Epidermal melanocyte (primary cell): ENCODE measurements at regions not wholly inside any gene's neighbourhood (a gene's known extent, or its start where the extent isn't known, plus 50 kb on each side); places are given as distances from the start of the nearest gene placed in this dataset.

Source experiments
- DNase-seq: peaks from one replicate; pipeline ENCODE4 v3.0.0; 2011; ENCODE audit warnings: low spot score; ENCODE audit not compliant: insufficient read length

DNA sequence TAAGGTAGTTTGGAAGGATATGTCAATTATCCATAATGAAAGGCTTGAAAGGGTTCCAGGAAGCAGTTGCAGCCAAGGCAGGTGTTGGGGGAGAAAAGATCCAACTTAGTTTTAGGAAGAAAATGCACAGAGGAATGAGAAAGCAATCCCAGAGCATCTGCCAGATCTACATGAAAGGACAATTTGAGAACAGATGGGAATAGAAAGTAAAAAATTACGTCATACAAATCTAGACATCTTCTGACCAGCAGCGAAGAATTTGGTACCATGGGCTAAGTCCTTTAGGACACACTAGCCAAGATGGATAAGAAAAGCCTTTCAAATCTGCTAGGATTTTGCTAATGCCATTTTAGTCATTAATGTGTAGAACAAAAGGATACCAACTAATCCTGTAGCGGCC, 244.1 kb upstream of the PRR16 start:
- DNase-seq = no peak

DNA sequence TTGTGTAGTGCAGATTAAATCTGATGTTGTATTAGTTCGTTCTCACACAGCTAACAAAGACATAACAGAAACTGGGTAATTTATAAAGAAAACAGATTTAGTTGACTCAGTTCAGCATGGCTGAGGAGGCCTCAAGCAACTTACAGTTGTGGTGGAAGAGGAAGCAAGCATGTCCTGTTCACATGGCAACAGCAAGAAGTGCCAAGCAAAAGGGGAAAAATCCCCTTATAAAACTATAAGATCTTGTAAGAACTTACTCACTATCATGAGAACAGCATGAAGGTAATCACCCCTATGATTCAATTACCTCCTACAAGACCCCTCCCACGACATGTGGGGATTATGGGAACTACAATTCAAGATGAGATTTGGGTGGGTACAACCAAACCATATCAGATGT, 238.6 kb upstream of the PRR16 start:
- DNase-seq = no peak

DNA sequence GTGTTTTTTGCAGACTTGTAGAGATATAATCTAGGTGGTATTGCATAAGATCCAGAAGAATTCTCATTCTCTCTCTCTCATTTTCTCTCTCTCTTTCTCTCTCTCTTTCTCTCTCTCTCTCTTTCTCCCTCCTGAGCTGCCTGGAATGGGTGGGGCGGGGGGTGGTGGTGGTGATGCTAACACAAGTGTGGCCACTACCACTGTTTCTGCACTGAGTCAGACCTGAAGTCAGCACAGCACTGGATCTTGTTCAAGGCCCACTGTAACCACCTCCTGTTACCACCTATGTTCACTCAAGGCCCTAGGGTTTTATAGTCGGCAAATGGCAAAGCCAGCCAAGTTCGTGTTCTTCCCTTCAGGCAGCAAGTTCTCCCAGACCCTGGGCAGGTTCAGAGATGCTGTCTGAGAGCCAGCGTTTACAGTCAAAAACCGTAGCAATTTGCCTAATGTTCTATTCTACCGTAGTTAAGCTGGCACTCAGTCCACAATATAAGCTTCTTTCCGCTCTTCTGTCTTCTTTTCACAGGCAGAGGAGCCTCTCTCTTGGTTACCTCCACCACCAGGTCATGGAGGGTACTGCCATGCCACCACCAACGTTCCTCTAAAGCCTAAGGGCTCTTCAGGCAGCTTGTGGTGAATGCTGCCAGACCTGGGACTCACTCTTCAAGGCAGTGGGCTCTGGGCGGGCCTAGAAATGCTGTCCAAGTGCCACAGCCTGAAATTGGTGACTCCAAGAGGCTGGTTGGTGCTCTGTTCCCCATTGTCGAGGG, 235.7 kb upstream of the PRR16 start:
- no peak for DNase-seq

DNA sequence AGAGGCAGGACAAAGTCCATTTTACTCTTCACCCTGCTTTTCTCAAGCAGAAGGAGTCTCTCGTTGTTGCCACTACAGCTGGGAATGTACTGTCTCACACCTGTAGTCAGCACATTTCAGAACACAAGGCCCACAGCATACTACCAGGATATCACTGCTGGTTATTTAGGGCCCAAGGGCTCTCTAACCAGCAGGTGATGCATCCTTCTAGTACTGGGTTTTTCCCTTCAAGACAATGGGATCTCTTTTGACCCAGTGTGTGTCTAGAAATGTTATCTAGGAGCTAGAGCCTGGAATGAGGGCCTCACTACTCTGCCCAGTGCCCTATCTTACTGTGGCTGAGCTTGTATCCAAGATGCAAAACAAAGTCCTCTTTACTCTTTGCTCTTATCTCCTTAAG, 235.1 kb upstream of the PRR16 start:
- no peak for DNase-seq

DNA sequence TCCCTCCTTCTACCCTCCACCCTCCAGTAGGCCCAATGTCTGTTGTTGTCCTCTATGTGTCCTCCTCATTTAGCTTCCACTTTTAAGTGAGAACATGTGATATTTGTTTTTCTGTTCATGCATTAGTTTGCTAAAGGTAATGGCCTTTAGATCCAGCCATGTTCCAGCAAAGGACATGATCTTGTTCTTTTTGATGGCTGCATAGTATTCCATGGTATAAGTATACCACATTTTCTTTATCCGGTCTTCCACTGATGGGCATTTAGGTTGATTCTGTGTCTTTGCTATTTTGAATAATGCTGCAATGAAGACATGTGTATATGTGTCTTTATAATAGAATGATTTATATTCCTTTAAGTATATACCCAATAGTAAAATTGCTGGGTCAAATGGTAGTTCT, 232.5 kb upstream of the PRR16 start:
- no peak for DNase-seq

DNA sequence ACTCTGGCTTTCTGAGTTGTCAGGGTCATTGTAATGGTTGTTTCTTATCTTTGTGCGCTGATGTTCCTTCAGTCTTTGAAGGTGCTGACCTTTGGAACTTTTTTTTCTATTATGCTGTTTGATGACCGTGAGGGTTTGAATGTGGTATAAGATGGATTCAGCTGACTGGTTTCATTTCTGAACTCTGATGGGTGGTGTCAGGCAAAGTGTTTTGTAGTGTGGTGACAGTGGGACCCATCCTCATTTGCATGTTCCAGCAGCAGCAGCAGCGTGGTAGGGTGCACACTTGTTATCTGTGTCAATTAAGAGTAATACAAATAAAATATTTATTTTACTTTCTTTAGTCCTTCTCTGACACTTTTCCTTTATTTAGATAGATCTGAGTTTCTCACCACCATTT, 227.7 kb upstream of the PRR16 start:
- no peak for DNase-seq

DNA sequence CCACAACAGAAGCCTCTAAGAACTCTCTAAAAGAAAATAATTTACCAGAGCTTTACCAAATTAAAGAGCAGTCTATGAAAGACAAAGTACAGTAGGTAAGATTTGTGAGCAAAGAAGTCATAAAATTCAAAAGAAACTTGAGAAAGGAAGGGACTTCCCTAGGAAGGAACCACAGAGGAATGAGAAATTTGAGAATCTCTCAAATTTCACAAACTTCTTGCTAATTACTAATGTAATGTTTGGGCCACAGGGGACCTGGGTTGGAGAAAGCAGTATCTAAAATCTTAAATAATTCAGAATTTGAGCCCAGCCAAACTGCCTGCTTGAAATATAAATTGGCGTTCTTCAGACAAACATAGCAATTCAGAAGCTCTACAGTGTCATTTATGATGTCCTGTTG, 225.0 kb upstream of the PRR16 start:
- DNase-seq = no peak

DNA sequence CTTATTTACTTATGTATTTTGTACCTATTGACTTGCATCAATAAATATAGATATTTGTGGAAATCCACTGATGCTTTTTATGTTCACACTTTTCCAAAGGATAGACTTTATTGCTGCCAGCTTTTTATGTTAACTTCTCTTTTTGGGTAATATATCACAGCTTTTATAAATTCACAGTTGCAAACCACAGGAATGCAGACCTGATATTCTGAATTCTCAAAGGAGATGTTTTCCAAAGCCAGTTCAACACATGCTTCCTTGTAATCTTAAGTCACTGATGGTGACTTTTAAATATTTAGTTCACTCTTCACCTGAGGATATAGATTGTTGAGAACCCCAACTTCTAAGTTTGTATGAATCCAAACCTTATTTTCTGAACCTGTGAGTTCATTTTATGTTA, 223.4 kb upstream of the PRR16 start:
- DNase-seq = no peak

DNA sequence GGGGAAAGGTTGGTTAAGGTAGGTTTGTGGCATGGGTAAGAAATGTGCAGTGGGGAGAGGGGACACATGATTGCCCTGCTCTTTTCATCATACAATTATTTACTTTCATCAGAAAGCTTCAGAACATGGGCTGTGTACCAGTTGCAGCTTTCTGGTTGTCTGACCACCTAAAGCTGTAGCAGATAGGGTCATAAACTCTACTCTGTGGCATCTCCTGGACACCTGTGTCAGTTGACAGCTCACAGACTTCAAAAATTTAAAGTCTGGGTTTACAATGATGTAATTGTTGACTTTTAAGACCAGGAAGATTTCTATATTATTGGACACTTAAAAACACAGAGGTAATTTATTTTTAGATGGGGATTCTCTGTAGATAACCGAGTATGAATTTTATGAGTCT, 222.7 kb upstream of the PRR16 start:
- no peak for DNase-seq

DNA sequence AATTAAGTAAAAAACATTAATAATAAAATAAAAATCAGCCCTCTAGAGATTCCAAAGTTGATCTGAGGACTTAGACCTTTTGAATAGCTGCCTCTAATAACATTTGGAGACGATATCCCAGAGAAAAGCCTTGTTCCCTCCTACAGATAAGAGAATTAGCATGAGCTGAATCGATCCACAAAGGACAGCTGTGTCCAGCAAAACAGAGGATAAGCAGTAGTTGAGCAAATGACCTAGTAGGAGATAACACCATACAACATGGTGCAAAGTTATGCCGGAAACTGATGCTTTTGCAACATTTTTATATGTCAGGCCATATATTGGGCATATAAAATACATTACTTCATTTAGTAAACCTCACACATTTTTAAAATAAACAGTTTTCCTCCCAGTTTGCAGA, 212.2 kb upstream of the PRR16 start:
- DNase-seq = no peak

DNA sequence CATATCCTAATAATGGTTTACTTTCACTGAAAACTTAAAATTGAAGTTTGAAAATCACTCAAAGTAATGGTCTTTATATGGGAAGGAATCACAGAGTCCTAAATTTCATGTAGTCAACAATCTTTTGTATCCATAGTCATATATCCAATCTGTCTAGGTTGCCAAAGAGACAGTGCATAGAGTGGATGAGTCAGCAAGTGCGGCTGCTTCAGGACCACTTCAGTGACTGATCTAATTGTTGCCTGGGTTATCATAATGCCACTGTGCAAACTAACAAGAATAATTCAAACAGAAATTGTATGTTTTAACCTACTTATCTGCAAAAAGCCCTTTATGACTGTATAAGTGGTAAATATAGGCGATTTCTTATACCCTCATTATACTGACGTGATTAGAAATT, 211.3 kb upstream of the PRR16 start:
- no peak for DNase-seq

DNA sequence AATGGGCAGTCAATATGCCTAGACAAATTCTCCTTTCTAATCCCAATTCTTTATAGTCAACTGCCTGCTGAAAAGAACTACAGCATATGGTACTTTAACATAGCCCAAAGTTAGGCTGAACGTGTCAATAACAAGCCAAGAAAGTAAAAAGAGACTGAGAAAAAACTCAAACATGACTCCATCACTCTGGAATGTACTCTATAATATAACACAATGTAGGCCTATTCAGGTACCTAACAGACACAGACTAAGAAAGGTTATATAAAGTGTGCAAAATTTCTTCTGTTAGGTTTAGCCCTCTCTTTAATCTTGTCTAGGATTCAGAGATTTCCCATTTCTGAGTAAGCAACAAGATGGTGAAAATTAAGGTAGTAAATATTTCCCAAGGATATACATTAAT, 209.7 kb upstream of the PRR16 start:
- DNase-seq = no peak

DNA sequence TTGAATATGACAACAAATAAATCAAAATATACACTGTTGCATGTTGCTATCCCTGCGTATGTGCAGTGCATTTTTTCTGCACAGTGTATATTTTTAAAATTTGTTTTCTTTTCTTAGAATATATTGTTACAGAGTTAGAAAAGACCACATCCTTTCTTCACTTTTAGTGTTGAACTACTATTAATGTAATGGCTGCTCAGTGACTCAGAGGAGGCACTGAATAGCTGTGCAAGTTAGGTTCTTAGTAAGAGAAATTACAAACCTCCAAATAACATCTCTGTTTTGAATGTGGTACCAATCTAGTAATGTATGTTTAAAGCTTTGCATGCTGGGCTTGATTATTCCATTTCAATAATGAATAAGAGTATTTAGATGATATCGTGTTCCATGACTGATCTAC, 208.9 kb upstream of the PRR16 start:
- no peak for DNase-seq

DNA sequence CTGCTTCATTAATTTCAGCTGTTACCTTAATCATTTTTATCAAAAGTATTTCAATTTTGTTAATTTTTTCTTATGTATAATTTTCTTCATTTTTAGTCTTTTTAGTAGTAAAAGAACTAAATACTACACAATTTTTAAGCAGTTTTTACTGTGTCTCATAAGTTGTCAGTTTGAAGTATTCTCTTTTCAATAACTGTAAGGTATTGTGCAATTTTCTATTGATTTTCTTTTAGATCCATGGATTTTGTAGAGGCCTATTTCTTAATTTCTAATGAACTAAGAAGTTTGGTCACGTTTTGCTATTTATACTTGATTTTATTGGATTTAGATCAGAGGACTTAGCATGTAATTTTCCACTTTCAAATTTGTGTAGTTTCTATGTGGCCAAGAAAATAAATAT, 207.7 kb upstream of the PRR16 start:
- DNase-seq = no peak

DNA sequence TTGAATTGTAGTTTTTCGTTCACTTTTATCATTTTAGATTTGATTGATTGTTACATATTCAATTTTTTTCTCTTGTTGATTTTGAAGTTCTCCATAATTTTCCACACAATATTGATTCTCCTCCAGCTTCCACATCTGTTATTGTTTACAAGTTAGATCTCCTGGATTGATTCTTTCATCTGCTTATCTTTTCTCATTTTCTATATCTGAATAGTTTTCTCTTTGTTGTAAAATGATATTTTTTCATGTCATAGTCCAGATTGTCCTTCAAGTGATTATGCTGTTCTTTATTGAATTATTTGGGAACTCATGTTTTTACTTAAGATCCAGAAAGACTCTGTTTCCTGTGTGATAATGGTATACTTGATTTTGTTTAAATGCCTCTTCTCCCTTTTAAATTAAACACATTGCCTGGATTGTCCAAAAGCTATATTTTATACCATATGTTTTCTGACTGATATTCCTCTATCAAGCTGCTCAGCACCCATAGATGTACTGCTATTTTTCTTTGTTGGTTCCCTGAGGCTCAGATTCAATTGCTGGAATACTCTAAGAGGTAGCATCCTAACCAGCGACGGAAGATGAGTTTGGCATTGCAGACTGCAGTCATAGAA, 206.6 kb upstream of the PRR16 start:
- no peak for DNase-seq

DNA sequence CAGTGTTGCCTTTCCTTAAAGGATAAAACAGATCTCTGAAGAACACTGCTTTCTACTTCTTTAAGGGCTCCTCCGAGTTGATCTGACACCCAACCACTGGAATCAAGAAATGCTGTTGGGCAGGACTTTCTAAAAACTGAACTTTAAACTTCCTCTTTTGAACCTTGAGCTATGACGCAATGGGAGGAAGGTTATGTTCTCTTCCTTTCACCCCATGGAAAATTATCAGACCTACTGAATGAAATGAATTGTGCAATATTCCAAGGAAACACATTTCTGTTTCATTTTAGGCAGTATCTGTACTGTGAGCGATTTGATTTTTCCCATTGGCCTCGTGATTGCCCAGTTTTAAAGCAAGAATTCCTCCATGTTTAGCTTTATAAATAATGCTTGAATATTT, 206.0 kb upstream of the PRR16 start:
- DNase-seq = no peak

DNA sequence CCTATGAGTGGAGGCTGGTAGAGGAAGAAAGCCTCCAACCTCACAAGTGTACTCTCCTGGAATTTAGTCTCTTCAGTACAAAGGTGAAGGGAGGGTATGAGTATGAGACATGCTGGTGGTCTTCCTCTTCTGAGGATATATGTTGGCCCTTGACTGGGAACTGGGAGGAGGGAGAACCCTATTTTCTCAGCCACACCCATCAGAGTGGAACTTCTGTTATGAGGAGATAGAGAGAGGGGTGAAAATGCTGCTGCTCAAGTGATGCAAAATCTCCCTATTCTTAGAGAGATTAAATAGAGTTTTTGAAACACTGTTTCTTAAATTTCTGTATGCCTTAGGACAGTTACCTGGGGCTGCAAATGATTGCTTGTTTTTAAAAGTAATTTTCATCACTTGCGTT, 203.4 kb upstream of the PRR16 start:
- no peak for DNase-seq

DNA sequence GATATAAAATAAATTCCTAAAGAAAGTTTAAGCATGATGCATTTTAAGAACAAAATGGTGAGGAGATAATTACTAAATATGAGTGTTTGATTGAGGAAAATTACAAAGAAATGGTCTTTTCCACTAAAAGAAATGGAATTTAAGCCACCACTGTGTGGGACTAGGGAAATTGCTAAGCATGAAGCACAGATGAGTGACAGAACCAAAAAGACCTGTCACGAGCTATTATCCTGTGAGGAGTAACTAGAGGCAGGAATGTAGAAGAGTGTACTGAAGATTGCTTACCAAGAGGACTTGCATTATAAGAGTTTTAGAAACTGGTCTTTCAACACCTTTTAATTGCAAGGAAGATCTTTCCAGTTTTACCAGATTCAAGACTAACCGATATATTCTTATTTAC, 193.6 kb upstream of the PRR16 start:
- no peak for DNase-seq

DNA sequence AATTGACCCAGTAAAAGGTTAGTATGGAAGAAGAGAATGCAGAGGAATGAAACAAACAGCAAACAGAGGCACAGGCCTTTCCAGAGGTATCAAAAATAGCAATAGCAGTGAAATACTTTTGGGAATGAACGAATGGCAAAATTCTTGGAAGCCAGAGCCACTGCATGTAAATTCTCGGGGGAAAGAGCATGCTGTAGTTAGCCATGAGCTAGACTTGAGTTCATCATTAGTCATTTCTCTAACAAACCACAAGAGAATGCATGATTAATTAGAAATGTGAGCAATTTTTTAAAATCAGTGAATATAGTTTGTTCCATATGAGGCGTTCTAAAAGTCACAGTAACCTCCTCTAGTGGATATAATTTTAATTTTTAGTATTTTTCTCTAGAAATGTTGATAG, 170.3 kb upstream of the PRR16 start:
- DNase-seq = no peak

DNA sequence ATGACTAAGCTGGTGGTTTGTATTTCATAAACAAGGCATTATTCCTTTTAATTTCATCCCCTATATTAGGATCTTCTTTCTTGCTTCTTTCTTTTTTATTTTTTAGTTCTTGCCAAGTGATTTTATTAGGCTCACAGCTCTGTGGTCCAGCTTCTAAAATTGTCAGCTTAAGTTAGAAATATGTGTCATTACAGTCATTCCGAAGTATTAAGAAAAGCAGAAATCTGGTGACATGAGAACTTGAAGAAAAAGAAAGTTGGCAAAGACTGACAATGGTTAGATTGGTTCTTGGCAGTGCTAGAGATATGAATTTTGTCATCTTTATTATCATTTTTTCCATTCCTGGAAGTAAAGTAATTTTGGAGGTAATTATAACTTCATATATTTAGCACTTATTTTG, 166.5 kb upstream of the PRR16 start:
- no peak for DNase-seq

DNA sequence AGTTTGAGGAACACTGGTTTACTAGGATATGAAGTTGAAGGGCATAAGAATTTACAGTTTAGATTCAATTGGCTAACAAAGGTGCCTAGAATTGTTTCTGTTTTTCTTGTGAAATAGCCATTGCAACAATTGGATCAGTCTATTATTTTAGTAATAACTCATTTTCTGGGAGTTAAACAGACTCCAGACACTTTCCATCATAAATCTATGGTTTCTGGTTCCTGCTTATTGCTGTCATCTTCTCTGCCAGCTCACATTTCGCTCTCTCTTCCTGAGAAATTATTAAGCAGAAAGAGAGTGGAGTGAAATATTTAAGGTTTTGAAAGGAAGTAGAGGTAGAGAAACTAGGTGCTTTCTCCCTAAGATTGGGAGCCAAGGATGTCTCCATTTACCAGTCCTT, 165.1 kb upstream of the PRR16 start:
- no peak for DNase-seq

DNA sequence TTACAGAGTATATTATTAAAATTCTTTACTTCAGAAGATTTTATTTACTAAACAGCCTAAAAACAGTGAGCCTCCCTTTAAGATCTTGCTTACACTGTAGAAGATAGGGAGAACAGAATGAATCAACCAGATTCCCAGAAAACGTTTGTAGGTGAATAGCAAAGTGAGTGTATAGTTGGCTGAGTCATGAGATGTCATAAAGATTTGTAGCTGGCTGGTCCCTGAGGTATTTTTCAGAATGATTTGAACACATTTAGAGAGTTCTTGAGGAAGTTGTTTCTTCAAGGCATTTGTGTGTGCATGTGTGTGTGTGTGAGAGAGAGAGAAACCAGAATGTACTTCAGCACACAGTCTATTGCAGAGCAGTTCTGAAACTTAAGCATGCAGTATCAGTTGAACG, 159.4 kb upstream of the PRR16 start:
- no peak for DNase-seq

DNA sequence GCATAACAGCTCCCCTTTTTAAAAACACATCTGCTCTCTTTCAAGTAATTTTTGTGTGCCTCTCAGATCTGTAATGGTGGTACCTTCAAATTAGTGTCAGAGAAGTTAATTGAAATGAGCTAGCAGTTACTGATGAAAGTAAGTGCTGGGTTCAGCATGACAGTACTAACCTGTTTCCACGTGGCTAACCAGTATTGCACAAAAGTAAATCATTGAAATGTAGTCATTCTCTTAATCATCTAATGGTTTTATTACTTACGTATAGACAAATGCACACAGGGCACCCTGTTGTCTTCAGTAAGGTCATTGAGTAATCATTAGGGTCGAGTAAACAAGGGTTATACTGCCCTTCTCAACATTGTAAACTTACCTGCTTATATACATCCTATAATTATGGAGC, 157.8 kb upstream of the PRR16 start:
- DNase-seq = no peak

DNA sequence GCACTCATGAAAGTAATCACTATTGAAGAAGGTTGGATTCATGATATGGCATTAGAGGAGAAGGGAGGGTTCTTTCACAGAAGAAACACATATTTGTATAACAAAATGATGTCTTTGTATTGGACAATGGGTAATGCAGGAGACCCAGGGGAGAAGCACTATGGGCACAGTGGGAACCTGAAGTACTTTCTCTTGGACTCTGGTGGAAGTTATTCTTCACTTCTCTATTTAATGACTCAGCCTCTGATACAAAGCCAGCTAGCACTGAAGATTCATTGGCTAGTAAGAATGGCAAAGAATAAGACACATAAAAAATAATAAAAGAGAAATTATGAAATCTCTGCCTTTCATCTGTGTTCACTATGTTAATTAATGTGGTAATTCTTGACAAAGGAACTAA, 149.9 kb upstream of the PRR16 start:
- DNase-seq = no peak
